NB4 (cell line): ENCODE measurements at regions not wholly inside any gene's neighbourhood (a gene's known extent, or its start where the extent isn't known, plus 50 kb on each side); places are given as distances from the start of the nearest gene placed in this dataset.

Source experiments
- CTCF ChIP-seq: IDR thresholded peaks from one replicate; pipeline ENCODE4 v1.5.1; 2012; ENCODE audit warnings: low read depth, low read length
- MYC ChIP-seq: IDR thresholded peaks from 2 replicates; pipeline ENCODE4 v1.6.1; 2011; ENCODE audit warnings: low read depth, low read length
- POLR2A ChIP-seq: IDR thresholded peaks from 2 replicates; pipeline ENCODE4 v1.6.1; 2011; ENCODE audit warnings: mild to moderate bottlenecking; ENCODE audit not compliant: insufficient read length; ENCODE audit errors: extremely low read depth
- TF ChIP-seq, protein P1 (sequence below): IDR thresholded peaks from 2 replicates; pipeline ENCODE4 v1.6.1; 2011; ENCODE audit warnings: low read depth, low read length

DNA sequence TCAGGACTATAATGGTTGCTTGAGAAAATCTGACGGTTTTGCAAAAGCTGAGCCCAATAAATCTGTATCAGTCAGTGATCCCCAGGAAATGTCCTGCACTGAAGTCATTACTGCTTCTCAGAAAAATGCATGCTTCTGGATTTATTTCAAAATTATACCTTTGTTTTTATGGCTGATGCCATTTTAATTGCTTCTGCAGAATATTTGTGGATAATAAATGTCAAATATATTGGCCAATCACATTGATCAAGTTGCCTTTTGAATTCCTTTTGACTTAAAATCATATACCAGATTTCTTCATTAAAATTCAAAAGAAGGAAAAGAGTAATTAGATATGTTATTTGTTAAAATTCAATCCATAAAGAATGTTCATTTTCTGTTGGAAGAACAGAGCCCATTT is 842.9 kb upstream of the ADGRL4 start:
- TF ChIP-seq POLR2A, result no peak
- TF ChIP-seq CTCF, result no peak
- TF ChIP-seq, protein P1, sequence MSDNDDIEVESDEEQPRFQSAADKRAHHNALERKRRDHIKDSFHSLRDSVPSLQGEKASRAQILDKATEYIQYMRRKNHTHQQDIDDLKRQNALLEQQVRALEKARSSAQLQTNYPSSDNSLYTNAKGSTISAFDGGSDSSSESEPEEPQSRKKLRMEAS, result no peak
- TF ChIP-seq MYC, result no peak
